Neural cell (in vitro differentiated cells): ENCODE measurements at regions not wholly inside any gene's neighbourhood (a gene's known extent, or its start where the extent isn't known, plus 50 kb on each side); places are given as distances from the start of the nearest gene placed in this dataset.

Experiments
- POLR2AphosphoS5 ChIP-seq: IDR thresholded peaks from 2 replicates; pipeline ENCODE4 v1.6.1; 2012
- TF ChIP-seq, protein P1 (sequence below): IDR thresholded peaks from 2 replicates; pipeline ENCODE4 v1.6.1; 2012; ENCODE audit warnings: borderline replicate concordance

DNA sequence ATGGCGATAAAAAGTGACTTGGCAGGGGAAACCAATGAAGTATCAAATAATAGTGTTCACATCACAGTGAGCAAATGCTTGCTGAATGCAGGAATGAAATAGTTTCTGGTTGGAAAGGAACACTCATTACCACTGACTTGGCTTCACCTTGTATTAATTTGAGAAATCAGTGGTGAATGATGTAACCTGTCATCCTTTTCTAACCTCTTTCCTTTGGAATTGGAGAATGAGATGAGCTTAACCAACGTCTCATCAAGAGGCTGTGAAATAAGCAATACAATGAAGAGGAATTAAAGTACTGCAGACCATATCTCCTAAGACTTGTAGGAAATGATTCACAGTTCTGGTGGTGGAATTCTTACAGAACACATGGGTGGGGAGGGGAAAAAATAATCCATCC is 192.2 kb downstream of the DMAC1 start:
- TF ChIP-seq, protein P1, sequence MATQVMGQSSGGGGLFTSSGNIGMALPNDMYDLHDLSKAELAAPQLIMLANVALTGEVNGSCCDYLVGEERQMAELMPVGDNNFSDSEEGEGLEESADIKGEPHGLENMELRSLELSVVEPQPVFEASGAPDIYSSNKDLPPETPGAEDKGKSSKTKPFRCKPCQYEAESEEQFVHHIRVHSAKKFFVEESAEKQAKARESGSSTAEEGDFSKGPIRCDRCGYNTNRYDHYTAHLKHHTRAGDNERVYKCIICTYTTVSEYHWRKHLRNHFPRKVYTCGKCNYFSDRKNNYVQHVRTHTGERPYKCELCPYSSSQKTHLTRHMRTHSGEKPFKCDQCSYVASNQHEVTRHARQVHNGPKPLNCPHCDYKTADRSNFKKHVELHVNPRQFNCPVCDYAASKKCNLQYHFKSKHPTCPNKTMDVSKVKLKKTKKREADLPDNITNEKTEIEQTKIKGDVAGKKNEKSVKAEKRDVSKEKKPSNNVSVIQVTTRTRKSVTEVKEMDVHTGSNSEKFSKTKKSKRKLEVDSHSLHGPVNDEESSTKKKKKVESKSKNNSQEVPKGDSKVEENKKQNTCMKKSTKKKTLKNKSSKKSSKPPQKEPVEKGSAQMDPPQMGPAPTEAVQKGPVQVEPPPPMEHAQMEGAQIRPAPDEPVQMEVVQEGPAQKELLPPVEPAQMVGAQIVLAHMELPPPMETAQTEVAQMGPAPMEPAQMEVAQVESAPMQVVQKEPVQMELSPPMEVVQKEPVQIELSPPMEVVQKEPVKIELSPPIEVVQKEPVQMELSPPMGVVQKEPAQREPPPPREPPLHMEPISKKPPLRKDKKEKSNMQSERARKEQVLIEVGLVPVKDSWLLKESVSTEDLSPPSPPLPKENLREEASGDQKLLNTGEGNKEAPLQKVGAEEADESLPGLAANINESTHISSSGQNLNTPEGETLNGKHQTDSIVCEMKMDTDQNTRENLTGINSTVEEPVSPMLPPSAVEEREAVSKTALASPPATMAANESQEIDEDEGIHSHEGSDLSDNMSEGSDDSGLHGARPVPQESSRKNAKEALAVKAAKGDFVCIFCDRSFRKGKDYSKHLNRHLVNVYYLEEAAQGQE: no peak
- no peak for TF ChIP-seq POLR2AphosphoS5
